Skeletal muscle satellite cell (primary cell): ENCODE measurements at regions not wholly inside any gene's neighbourhood (a gene's known extent, or its start where the extent isn't known, plus 50 kb on each side); places are given as distances from the start of the nearest gene placed in this dataset.
"Not testable (repeated sequence)": the region's sequence is repeated elsewhere in the genome, so short reads cannot be mapped to it uniquely, and the experiment has no call there.

Source experiments
- H3K27me3 ChIP-seq: 2 replicates; pipeline ENCODE4 v1.7.0; 2013; ENCODE audit warnings: low read length; ENCODE audit not compliant: control insufficient read depth, insufficient read depth
- H3K36me3 ChIP-seq: 2 replicates; pipeline ENCODE4 v1.7.0; 2013; ENCODE audit warnings: mild to moderate bottlenecking, control low read depth, low read length; ENCODE audit not compliant: insufficient read depth
- H3K4me1 ChIP-seq: 2 replicates; pipeline ENCODE4 v1.7.0; 2013; ENCODE audit warnings: low read length; ENCODE audit not compliant: control insufficient read depth, insufficient read depth
- H3K4me2 ChIP-seq: 2 replicates; pipeline ENCODE4 v1.7.0; 2013; ENCODE audit warnings: mild to moderate bottlenecking, low read length
- H3K4me3 ChIP-seq: 2 replicates; pipeline ENCODE4 v1.7.0; 2013; ENCODE audit warnings: low read length
- H3K9ac ChIP-seq: 2 replicates; pipeline ENCODE4 v1.7.0; 2013; ENCODE audit warnings: mild to moderate bottlenecking, low read depth, low read length, moderate library complexity
- H3K9me3 ChIP-seq: replicated peaks from 2 replicates; pipeline ENCODE4 v1.7.0; 2013; ENCODE audit warnings: mild to moderate bottlenecking, control low read depth, low read length

GRCh38 chr6:144438103-144438502 lies 153.0 kb downstream of the UTRN start:
- Histone ChIP-seq H3K9ac (no peak overlapping the region), H3K4me2 (no peak overlapping the region), H3K27me3 (no peaks in the 10 kb centered on the region), H3K9me3 (no peaks in the 10 kb centered on the region), H3K4me3 (no peak overlapping the region), H3K4me1 (peaks cover 14% of the 10 kb centered on the region), H3K36me3 (peaks cover 52% of the 10 kb centered on the region)

GRCh38 chr6:144439016-144439415 lies 153.9 kb downstream of the UTRN start:
- Histone ChIP-seq H3K27me3 (no peaks in the 10 kb centered on the region), H3K4me3 (no peak overlapping the region), H3K9me3 (no peaks in the 10 kb centered on the region), H3K4me2 (no peak overlapping the region), H3K36me3 (peaks cover 52% of the 10 kb centered on the region), H3K9ac (no peak overlapping the region), H3K4me1 (peaks cover 14% of the 10 kb centered on the region)

- not testable (repeated sequence) for H3K27me3 ChIP-seq, H3K9me3 ChIP-seq, H3K4me3 ChIP-seq, H3K4me2 ChIP-seq, H3K9ac ChIP-seq, H3K4me1 ChIP-seq
- H3K36me3 ChIP-seq: peaks cover 47% of the 10 kb centered on the region
Observed at GRCh38 chr6:144441801-144442200, 156.7 kb downstream of the UTRN start.

GRCh38 chr6:144443157-144443556 lies 158.0 kb downstream of the UTRN start:
- no peak overlapping the region for H3K9ac ChIP-seq
- no peak overlapping the region for H3K4me2 ChIP-seq
- H3K36me3 ChIP-seq: peaks cover 46% of the 10 kb centered on the region
- H3K4me1 ChIP-seq: peaks cover 8% of the 10 kb centered on the region
- H3K9me3 ChIP-seq: no peaks in the 10 kb centered on the region
- H3K27me3 ChIP-seq: no peaks in the 10 kb centered on the region
- no peak overlapping the region for H3K4me3 ChIP-seq

- Histone ChIP-seq H3K9ac (no peak overlapping the region), H3K36me3 (peaks cover 39% of the 10 kb centered on the region), H3K9me3 (no peaks in the 10 kb centered on the region), H3K4me1 (peaks cover 8% of the 10 kb centered on the region), H3K27me3 (no peaks in the 10 kb centered on the region), H3K4me3 (no peak overlapping the region), H3K4me2 (no peak overlapping the region)
Observed at GRCh38 chr6:144447472-144447871, 162.3 kb downstream of the UTRN start.

- Histone ChIP-seq H3K4me2 (no peak overlapping the region), H3K4me1 (peaks cover 8% of the 10 kb centered on the region), H3K27me3 (no peaks in the 10 kb centered on the region), H3K4me3 (no peak overlapping the region), H3K9me3 (no peaks in the 10 kb centered on the region), H3K36me3 (peaks cover 37% of the 10 kb centered on the region), H3K9ac (no peak overlapping the region)
Observed at GRCh38 chr6:144449218-144449617, 164.1 kb downstream of the UTRN start.

GRCh38 chr6:144449911-144450597 lies 164.9 kb downstream of the UTRN start:
- Histone ChIP-seq H3K9me3 (no peaks in the 10 kb centered on the region), H3K36me3 (peaks cover 39% of the 10 kb centered on the region), H3K27me3 (no peaks in the 10 kb centered on the region), H3K4me3 (no peak overlapping the region), H3K4me2 (no peak overlapping the region), H3K4me1 (peaks cover 8% of the 10 kb centered on the region), H3K9ac (no peak overlapping the region)

GRCh38 chr6:144460327-144461095 lies 175.4 kb downstream of the UTRN start:
- Histone ChIP-seq H3K36me3 (peaks cover 28% of the 10 kb centered on the region), H3K4me1 (no peaks in the 10 kb centered on the region), H3K4me3 (no peak overlapping the region), H3K9ac (no peak overlapping the region), H3K27me3 (no peaks in the 10 kb centered on the region), H3K4me2 (no peak overlapping the region), H3K9me3 (no peaks in the 10 kb centered on the region)

- H3K4me2 ChIP-seq: no peak overlapping the region
- no peaks in the 10 kb centered on the region for H3K27me3 ChIP-seq
- H3K9ac ChIP-seq: no peak overlapping the region
- no peaks in the 10 kb centered on the region for H3K9me3 ChIP-seq
- no peak overlapping the region for H3K4me3 ChIP-seq
- H3K36me3 ChIP-seq: peaks cover 28% of the 10 kb centered on the region
- no peaks in the 10 kb centered on the region for H3K4me1 ChIP-seq
Observed at GRCh38 chr6:144462058-144462457, 176.9 kb downstream of the UTRN start.

GRCh38 chr6:144466716-144467115 lies 181.6 kb downstream of the UTRN start:
- Histone ChIP-seq H3K4me3 (no peak overlapping the region), H3K36me3 (peaks cover 10% of the 10 kb centered on the region), H3K4me1 (no peaks in the 10 kb centered on the region), H3K9ac (no peak overlapping the region), H3K9me3 (no peaks in the 10 kb centered on the region), H3K27me3 (no peaks in the 10 kb centered on the region), H3K4me2 (no peak overlapping the region)

GRCh38 chr6:144467172-144467762 lies 182.1 kb downstream of the UTRN start:
- H3K4me1 ChIP-seq: no peaks in the 10 kb centered on the region
- no peak overlapping the region for H3K4me3 ChIP-seq
- no peak overlapping the region for H3K4me2 ChIP-seq
- no peaks in the 10 kb centered on the region for H3K9me3 ChIP-seq
- H3K27me3 ChIP-seq: no peaks in the 10 kb centered on the region
- H3K36me3 ChIP-seq: peaks cover 8% of the 10 kb centered on the region
- H3K9ac ChIP-seq: no peak overlapping the region
